ENCODE measurements at regions not wholly inside any gene's neighbourhood (a gene's known extent, or its start where the extent isn't known, plus 50 kb on each side); places are given as distances from the start of the nearest gene placed in this dataset.

- no peak for TF ChIP-seq CTCF (IDR thresholded peaks at IDR 0.05)
- ATAC-seq (ENCODE audit: low FRiP score) (no peak), DNase-seq (ENCODE audit: low spot score) (no peak)
Measured at GRCh38 chr6:6863970-6864639, 243.7 kb upstream of the RREB1 start.

- no peak for TF ChIP-seq CTCF (IDR thresholded peaks at IDR 0.05)
- DNase-seq (ENCODE audit: low spot score) (no peak), ATAC-seq (ENCODE audit: low FRiP score) (no peak)
Measured at GRCh38 chr6:6865611-6866010, 242.2 kb upstream of the RREB1 start.

GRCh38 chr6:6866656-6867403 is 240.9 kb upstream of the RREB1 start:
- DNase-seq (ENCODE audit: low spot score) (no peak), ATAC-seq (ENCODE audit: low FRiP score) (no peak)
- TF ChIP-seq CTCF (IDR thresholded peaks at IDR 0.05) = no peak

- DNase-seq (ENCODE audit: low spot score) (no peak), ATAC-seq (ENCODE audit: low FRiP score) (no peak)
- no peak for TF ChIP-seq CTCF (IDR thresholded peaks at IDR 0.05)
Measured at GRCh38 chr6:6867404-6867799, 240.4 kb upstream of the RREB1 start.

- ATAC-seq (ENCODE audit: low FRiP score) (no peak), DNase-seq (ENCODE audit: low spot score) (no peak)
- no peak for TF ChIP-seq CTCF (IDR thresholded peaks at IDR 0.05)
Measured at GRCh38 chr6:6869094-6869493, 238.7 kb upstream of the RREB1 start.

- TF ChIP-seq CTCF (IDR thresholded peaks at IDR 0.05) = no peak
- ATAC-seq (ENCODE audit: low FRiP score) = no peak
- no peak for DNase-seq (ENCODE audit: low spot score)
Measured at GRCh38 chr6:6870921-6871320, 236.8 kb upstream of the RREB1 start.
